Gastroesophageal sphincter (tissue), 4 donors: ENCODE measurements at regions not wholly inside any gene's neighbourhood (a gene's known extent, or its start where the extent isn't known, plus 50 kb on each side); places are given as distances from the start of the nearest gene placed in this dataset.

ENCODE experiments used
- ATAC-seq: fragments of 150-250 bp; one replicate; pipeline ENCODE4 v1.9.1; 2016; ENCODE audit warnings: mild to moderate bottlenecking, moderate library complexity
- H3K27ac ChIP-seq, 4 donors: fragments of 200-600 bp; sonication (generic) in 3 of 4; 1 replicate in 3 of 4; 2 replicates in 1 of 4; pipeline ENCODE4 v1.5.1; 2016 to 2019
- H3K27me3 ChIP-seq: fragments of 200-600 bp; sonication (generic); one replicate; pipeline ENCODE4 v1.5.1; 2019
- H3K36me3 ChIP-seq, 2 donors: fragments of 200-600 bp; sonication (generic); one replicate each; pipeline ENCODE4 v1.5.1; 2019; ENCODE audit warnings: control low read depth in 1 of 2
- H3K4me1 ChIP-seq, 3 donors: fragments of 200-600 bp; sonication (generic); 1 replicate in 2 of 3; 2 replicates in 1 of 3; pipeline ENCODE4 v1.5.1; 2016 to 2019; ENCODE audit warnings: control low read depth in 2 of 3
- H3K4me3 ChIP-seq, 2 donors: fragments of 200-600 bp; sonication (generic); one replicate each; pipeline ENCODE4 v1.5.1; 2019; ENCODE audit warnings: mild to moderate bottlenecking in 1 of 2, moderate library complexity in 1 of 2
- H3K9me3 ChIP-seq, 3 donors: fragments of 200-600 bp; sonication (generic); one replicate each; pipeline ENCODE4 v1.5.1; 2017 to 2019; ENCODE audit warnings: control low read depth in 2 of 3
- EP300 ChIP-seq: sonication (generic); formaldehyde crosslinking; IDR thresholded peaks from one replicate; pipeline ENCODE4 v1.6.1; 2017; ENCODE audit warnings: antibody characterized with exemption, mild to moderate bottlenecking
- POLR2A ChIP-seq, 2 donors: fragments of 450-650 bp; IDR thresholded peaks; one replicate each; pipeline ENCODE4 v1.6.1; 2017; ENCODE audit warnings: antibody characterized with exemption in 2 of 2, mild to moderate bottlenecking in 2 of 2, moderate library complexity in 1 of 2
- POLR2AphosphoS5 ChIP-seq: sonication (generic); formaldehyde crosslinking; IDR thresholded peaks from one replicate; pipeline ENCODE4 v1.6.1; 2017; ENCODE audit warnings: antibody characterized with exemption
- WGBS, 2 donors: methylation state at CpG; one replicate each; pipeline ENCODE4 v1.1.5; 2018; ENCODE audit warnings: low coverage in 1 of 2; 5-methylcytosine and 5-hydroxymethylcytosine counted together
- TF ChIP-seq, protein P1 (sequence below), 4 experiments: fragments of 200-600 bp in 2 of 4; fragments of 450-650 bp in 2 of 4; sonication (generic) in 1 of 4; IDR thresholded peaks; one replicate each; pipeline ENCODE4 v1.5.1; 2017 to 2019; ENCODE audit warnings: antibody characterized with exemption in 4 of 4, mild to moderate bottlenecking in 2 of 4, moderate library complexity in 2 of 4

DNA sequence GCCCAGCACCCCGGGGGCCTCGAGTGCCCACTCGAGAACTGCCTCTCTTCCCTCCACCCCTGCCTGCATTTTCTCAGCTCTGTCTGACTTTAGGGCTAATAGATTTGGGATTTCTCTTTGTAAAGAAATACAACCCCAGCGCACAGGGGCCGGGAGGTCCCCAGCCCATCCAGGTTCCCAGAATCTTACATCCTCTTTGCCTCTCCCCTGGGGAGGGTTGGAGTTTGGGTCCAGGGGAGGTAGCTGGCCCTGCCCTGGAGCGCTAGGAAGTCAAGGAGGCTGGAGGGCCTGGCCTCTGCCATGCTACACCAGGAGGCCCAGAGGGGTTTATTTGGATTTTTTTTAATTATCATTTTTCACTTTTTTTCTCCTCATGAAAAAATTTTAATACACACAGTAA lies 65.7 kb upstream of the LMO1 start:
- TF ChIP-seq, protein P1, sequence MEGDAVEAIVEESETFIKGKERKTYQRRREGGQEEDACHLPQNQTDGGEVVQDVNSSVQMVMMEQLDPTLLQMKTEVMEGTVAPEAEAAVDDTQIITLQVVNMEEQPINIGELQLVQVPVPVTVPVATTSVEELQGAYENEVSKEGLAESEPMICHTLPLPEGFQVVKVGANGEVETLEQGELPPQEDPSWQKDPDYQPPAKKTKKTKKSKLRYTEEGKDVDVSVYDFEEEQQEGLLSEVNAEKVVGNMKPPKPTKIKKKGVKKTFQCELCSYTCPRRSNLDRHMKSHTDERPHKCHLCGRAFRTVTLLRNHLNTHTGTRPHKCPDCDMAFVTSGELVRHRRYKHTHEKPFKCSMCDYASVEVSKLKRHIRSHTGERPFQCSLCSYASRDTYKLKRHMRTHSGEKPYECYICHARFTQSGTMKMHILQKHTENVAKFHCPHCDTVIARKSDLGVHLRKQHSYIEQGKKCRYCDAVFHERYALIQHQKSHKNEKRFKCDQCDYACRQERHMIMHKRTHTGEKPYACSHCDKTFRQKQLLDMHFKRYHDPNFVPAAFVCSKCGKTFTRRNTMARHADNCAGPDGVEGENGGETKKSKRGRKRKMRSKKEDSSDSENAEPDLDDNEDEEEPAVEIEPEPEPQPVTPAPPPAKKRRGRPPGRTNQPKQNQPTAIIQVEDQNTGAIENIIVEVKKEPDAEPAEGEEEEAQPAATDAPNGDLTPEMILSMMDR (IDR thresholded peaks at IDR 0.05): no peak
- TF ChIP-seq POLR2AphosphoS5 (no peak), POLR2A (IDR thresholded peaks at IDR 0.05) (no peak), EP300 (no peak)
- Histone ChIP-seq H3K9me3 (no peaks in the 10 kb centered on the region), H3K27me3 (peaks cover 4% of the 10 kb centered on the region), H3K36me3 (no peaks in the 10 kb centered on the region), H3K27ac (no peak overlapping the region), H3K4me3 (peak overlapping the region in 1 of 2 donors; percentile 25), H3K4me1 (peaks cover 0 to 21% (median 3%) of the 10 kb centered on the region in 3 donors)
- 56 to 100% methylated on average over 1 to 3 of the region's 6 CpGs for WGBS, 2 donors
- no peak for ATAC-seq

DNA sequence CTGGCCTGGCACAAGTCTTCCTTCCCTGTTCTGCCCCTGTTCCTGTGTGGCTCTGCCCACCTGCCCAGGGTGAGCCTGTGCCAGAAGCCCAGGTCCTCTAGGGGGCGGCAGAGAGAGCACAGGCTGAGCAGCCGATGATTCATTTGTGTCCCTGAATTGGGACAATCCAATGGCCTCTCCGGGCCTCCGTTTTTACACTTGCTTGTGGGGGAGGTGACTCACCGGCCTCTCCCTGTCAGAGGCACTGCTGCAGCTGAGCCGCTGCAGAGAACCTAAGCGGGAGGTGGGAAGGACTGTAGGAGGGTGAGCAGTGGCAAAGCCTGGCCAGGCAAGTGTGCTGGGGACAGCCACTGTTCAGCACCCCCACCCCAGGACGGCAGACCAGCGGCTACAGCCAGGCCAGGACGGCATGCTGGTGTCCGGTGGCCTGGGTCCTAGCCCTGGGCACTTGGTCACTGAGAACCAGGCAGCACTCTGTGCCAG lies 65.2 kb upstream of the LMO1 start:
- Histone ChIP-seq H3K27me3 (peaks cover 4% of the 10 kb centered on the region), H3K4me3 (peak overlapping the region in 1 of 2 donors; percentile 25)
- WGBS, 2 donors: 0% methylated on average over 4 of the region's 11 CpGs; no CpG with 5 or more reads in 1 of the 2 donors

DNA sequence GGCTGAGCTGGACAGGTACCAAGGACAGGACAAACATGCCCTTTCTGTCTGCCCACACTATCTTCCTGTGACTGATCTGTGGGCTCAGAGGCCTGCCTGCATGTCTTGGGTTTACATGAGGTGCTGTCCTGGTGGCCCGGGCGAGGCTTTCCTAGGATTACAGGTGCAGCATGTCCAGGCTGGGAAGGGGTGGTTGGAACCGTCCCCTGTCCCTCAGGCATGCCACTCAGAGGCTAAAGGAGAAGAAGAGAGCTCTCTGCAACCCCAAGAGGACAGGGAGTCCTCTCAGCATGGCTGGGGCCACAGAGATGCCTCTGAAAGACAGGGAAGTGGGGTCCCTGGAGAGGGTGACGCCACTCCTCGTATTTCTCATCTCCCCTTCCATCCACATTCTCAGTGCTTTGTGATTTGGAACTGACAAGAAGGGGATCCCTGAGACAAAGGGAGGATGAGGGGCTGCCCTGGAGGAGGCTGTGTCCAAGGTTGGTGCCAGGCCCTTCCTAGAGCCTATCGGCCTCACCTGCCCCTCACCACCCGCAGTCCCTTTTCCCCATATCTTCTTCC lies 64.6 kb upstream of the LMO1 start:
- no peaks in the 10 kb centered on the region for H3K36me3 ChIP-seq
- no peak overlapping the region for H3K27ac ChIP-seq
- no peak overlapping the region for H3K4me3 ChIP-seq
- WGBS, 2 donors: 78 to 83% methylated on average over 2 of the region's 7 CpGs
- TF ChIP-seq EP300: no peak
- no peak for TF ChIP-seq POLR2A (IDR thresholded peaks at IDR 0.05)
- H3K27me3 ChIP-seq: peaks cover 4% of the 10 kb centered on the region
- no peak for ATAC-seq
- H3K4me1 ChIP-seq: peaks cover 0 to 21% (median 3%) of the 10 kb centered on the region in 3 donors
- no peaks in the 10 kb centered on the region for H3K9me3 ChIP-seq

More for the DNA sequence above, 65.2 kb upstream of the LMO1 start:
- TF ChIP-seq POLR2A (IDR thresholded peaks at IDR 0.05) (no peak), EP300 (no peak), POLR2AphosphoS5 (peak; percentile 31)
- TF ChIP-seq, protein P1 (IDR thresholded peaks at IDR 0.05): peak in 3 of 4 experiments; percentile 47 to 80 (median 56)
- peaks cover 0 to 21% (median 3%) of the 10 kb centered on the region in 3 donors for H3K4me1 ChIP-seq
- H3K36me3 ChIP-seq: no peaks in the 10 kb centered on the region
- H3K27ac ChIP-seq: no peak overlapping the region
- peak; percentile 69 for ATAC-seq
- no peaks in the 10 kb centered on the region for H3K9me3 ChIP-seq

DNA sequence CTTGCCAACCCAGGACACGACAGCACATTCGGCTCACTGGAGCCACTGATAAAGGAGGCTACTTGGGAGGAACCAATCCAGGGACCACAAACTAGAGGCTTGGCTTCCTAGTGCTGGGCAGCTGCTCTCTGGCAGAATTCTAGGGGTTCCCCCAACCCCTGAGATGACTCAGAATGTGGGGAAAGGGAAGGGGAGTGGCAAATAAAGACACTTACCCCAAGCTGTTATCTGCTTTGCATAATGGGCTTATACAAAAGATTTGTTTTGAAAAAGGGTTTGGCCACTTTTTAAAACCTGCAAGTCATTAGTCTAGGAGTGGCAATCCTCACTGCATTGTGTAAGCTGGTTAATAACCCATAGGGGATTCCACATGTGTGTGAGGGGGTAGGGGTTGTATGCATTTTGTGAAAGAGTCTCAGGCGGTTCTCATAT lies 64.1 kb upstream of the LMO1 start:
- Histone ChIP-seq H3K36me3 (no peaks in the 10 kb centered on the region), H3K4me1 (peaks cover 0 to 21% (median 3%) of the 10 kb centered on the region in 3 donors), H3K9me3 (no peaks in the 10 kb centered on the region), H3K27me3 (peaks cover 4% of the 10 kb centered on the region), H3K27ac (no peak overlapping the region), H3K4me3 (no peak overlapping the region)
- ATAC-seq: no peak
- TF ChIP-seq, protein P1 (IDR thresholded peaks at IDR 0.05): no peak
- TF ChIP-seq EP300 (no peak), POLR2A (IDR thresholded peaks at IDR 0.05) (no peak), POLR2AphosphoS5 (no peak)
- WGBS, 2 donors: 83% methylated on average over 1 of the region's 3 CpGs; no CpG with 5 or more reads in 1 of the 2 donors

DNA sequence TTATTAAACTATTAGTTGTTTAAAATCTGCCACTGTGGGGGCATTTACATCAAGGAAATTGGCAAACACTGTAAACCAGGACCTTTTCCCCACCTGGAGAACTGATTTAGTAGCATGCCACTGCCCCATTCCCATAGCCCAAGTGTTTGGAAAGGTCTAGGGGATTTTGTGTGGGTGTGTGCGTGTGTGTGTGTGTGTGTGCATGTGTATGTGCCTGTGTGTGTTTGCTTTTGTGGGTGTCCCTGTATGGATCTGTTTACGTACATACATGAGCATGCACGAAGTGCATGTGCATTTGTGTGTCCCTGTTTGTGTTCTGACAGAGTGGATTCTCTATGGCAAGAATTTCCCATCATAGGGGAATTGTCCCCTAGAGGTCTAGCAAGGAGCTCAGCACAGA lies 62.7 kb upstream of the LMO1 start:
- Histone ChIP-seq H3K9me3 (no peaks in the 10 kb centered on the region), H3K4me1 (peaks cover 0 to 21% (median 3%) of the 10 kb centered on the region in 3 donors), H3K27me3 (peaks cover 4% of the 10 kb centered on the region), H3K36me3 (no peaks in the 10 kb centered on the region), H3K4me3 (no peak overlapping the region), H3K27ac (no peak overlapping the region)
- TF ChIP-seq EP300: no peak
- TF ChIP-seq, protein P1 (IDR thresholded peaks at IDR 0.05): no peak
- TF ChIP-seq POLR2AphosphoS5: no peak
- TF ChIP-seq POLR2A (IDR thresholded peaks at IDR 0.05): no peak
- ATAC-seq: no peak
- WGBS, 2 donors: 68% methylated on average over 2 of the region's 3 CpGs; no CpG with 5 or more reads in 1 of the 2 donors
